Stimulated activated CD8-positive, alpha-beta memory T cell treated with anti-CD3 and anti-CD28 coated beads, Interleukin-4, amount 100 ng/mL, for 24 hours (primary cell): ENCODE measurements at regions not wholly inside any gene's neighbourhood (a gene's known extent, or its start where the extent isn't known, plus 50 kb on each side); places are given as distances from the start of the nearest gene placed in this dataset.
"Not testable (repeated sequence)": the region's sequence is repeated elsewhere in the genome, so short reads cannot be mapped to it uniquely, and the experiment has no call there.

Experiments used
- DNase-seq: peaks from one replicate; pipeline ENCODE4 v3.0.0-alpha.2; 2020; ENCODE audit warnings: low read depth

DNA sequence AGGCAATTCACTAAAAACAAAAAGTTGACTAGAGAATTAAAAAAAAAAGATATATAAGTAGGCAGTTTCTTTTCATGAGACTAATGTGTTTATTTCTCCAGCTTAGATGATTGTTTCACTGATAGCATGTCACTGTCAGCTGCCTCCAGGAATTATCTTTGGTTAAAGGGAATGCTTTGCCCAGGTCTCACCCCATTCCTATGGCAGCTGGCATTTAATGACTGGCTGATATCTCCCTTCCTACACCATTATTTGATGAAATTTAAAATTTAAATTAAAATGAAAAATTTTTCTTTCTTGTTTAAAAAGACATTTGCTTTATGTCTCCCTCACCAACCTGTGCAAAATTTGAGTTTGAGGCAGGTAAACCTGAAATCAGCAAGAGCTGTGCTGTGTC is 214.5 kb upstream of the PRSS1 start:
- DNase-seq, result no peak

DNA sequence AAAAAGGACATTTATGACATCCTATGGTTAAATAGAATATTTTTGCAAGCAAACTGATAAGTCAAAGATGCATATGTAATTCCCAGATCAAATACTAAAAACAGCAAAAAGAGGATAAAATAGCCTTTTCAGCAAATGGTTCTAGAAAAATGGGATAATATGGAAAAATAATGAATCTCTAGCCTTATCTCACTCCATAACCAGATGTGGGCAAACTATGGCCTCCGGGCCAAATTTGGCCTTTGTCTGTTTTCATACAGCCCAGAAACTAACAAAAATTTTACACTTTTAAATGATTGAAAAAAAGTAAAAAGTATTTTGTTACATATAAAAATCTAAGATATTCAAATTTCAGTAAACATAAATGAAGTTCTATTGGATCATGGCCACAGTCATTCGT is 215.4 kb upstream of the PRSS1 start:
- DNase-seq, result no peak

- DNase-seq, result no peak
Observed at GRCh38 chr7:142529591-142529990, 219.7 kb upstream of the PRSS1 start.

- no peak for DNase-seq
Observed at GRCh38 chr7:142528608-142529408, 220.5 kb upstream of the PRSS1 start.

DNA sequence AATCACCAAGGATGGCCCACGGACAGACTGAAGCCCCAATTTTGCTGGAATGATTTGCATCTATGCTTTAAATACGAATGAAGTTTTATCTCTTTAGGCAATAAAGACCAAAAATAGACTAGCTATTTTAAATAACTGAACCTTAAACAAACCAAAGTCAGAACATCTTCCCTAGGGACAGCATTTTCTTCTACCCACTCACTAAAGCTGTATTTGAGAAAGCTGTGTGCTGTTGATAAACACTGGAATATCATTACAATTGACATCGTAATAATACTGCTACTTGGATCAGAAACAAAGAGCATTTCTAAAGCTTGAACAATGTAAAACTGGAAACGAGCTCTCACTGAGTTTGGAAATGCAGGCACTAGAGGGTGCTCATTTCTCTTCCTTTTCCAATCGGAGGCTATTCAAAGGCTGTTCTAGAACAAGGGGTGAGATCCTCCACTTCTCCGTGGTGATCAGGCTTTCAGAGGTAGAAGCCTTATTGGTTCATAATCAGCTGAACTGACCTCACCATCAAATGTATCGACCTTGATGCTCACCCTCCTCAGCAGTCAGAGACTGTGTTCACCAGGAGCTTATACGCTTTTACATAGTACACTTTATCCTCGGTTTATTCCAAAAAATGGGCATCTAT is 225.3 kb upstream of the PRSS1 start:
- no peak for DNase-seq

- no peak for DNase-seq
Observed at GRCh38 chr7:142522735-142523134, 226.5 kb upstream of the PRSS1 start.

- DNase-seq, result not testable (repeated sequence)
Observed at GRCh38 chr7:142520885-142521284, 228.4 kb upstream of the PRSS1 start.

- not testable (repeated sequence) for DNase-seq
Observed at GRCh38 chr7:142520455-142520854, 228.8 kb upstream of the PRSS1 start.

GRCh38 chr7:142519079-142520078 is 229.9 kb upstream of the PRSS1 start:
- DNase-seq, result no peak

DNA sequence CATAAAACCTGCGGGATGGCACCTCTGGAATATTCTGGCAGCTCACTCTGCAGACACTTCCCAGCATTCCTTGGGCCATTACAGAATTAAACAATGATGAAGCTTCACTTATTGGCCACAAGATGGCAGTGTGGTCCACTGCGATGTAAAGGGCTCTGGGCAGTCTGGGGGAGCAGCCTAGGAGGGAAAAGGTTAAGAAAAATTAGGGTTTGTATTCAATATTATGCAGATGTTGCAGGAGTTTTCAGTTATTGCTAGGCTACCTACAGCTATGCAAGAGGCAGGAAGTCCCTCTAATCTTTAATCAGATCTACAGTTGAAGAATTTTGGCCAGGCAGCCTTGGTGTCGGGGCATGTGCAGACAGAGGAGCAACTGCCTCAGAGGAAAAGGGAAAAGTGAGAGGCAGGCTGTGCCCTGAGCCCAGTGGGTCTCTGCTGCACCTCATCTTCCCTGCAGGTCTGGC is 233.2 kb upstream of the PRSS1 start:
- no peak for DNase-seq

GRCh38 chr7:142514716-142515115 is 234.6 kb upstream of the PRSS1 start:
- not testable (repeated sequence) for DNase-seq

DNA sequence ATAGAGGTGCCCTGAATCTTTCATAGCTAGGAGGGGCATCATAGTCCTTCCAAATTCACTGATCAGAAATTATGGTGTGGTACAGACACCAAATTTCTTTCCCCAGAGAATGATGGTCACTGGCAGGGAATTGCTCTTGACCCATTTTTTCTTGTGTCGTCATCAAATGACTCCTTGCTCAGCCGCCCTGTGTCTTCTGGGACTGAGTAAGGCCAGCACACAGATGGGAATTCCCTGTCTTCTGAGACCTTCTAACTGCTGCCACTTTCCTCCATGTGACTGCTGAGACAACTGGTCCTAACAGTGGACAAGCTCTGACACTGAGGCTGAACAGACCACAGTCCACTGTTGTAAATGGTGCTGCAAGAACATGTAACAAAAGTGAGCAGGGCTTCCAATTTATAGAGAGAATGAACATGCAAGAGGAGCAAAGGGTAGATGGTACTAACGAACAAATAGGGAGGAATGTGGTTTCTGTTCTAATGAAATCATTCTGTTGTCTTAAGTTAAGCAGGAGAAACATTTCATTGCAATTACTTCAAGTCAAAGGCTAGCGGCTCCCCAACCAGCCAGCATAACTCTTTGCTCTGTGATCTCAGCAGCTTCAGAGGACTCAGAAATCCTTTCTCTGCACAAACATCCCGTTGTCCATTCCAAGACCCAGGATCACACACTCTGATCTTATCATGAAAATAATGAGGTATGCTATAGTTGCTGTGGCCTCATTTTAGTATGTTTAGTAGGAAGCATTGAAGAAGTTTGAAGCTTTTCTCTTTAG is 235.9 kb upstream of the PRSS1 start:
- DNase-seq, result no peak

- no peak for DNase-seq
Observed at GRCh38 chr7:142511801-142512200, 237.5 kb upstream of the PRSS1 start.

- no peak for DNase-seq
Observed at GRCh38 chr7:142511374-142511773, 237.9 kb upstream of the PRSS1 start.

DNA sequence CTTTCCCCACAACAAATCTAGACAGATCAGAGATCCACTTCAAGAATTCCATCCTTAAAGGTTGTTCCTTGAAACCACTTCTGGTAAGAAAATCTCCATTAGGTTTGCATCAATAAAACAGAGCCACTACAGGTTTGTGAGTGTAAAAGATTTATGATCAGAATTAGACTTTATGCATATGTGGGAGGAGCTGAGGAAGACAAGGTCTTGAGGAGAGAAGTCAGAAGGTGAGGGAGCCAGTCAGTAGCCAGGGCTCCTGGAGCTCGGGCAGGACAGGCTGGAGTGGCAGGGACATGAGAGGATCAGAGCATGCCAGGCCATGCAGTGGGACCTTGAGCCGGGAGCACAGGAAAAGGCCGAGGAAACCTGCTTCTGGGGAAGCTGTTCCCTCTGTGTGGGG is 240.0 kb upstream of the PRSS1 start:
- DNase-seq, result not testable (repeated sequence)

- no peak for DNase-seq
Observed at GRCh38 chr7:142508251-142508650, 241.0 kb upstream of the PRSS1 start.

DNA sequence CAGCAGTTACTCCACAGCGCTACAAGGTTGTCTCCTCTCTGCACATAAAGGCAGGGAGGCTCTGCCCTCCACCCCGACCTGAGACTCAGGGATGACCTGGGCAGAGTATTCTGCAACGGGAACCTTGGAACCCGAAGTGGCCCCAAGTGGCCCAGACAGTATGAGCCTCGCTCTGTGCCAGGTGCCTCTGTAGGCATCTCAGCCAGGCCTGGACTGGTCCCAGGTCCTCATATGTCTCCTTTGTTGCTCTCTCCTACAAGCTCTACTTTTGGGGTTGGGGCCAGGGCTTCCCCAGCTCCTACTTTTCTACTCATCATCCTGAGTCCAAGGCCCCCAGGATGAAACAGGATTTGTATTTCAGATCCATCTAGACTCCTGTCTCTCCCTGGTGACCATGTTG is 241.5 kb upstream of the PRSS1 start:
- no peak for DNase-seq

- DNase-seq, result not testable (repeated sequence)
Observed at GRCh38 chr7:142507066-142507465, 242.2 kb upstream of the PRSS1 start.

DNA sequence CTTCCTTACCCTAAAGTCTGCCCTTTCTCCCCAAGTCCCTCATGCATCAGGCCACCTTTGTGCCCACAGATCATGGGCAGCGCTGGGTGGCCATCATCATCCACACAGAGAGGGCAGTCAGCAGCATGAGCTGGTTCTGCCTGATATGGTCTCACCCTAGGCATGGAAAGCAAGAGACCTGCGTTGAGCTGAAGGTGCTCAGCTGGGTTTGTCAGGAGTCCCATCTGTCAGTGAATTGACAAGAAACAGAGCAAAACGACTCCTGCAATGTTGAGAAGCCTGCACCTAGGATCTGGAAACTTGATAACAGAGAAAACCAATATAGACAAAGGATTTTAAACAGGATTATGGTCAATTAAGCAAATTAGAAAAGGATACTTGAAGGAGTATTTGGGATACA is 242.7 kb upstream of the PRSS1 start:
- DNase-seq, result no peak

DNA sequence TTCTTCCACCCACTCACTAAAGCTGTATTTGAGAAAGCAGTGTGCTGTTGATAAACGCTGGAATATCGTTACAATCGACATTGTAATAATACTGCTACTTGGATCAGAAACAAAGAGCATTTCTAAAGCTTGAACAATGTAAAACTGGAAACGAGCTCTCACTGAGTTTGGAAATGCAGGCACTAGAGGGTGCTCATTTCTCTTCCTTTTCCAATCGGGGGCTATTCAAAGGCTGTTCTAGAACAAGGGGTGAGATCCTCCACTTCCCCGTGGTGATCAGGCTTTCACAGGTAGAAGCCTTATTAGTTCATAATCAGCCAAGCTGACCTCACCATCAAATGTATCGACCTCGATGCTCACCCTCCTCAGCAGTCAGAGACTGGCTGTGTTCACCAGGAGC is 245.3 kb upstream of the PRSS1 start:
- DNase-seq, result not testable (repeated sequence)

DNA sequence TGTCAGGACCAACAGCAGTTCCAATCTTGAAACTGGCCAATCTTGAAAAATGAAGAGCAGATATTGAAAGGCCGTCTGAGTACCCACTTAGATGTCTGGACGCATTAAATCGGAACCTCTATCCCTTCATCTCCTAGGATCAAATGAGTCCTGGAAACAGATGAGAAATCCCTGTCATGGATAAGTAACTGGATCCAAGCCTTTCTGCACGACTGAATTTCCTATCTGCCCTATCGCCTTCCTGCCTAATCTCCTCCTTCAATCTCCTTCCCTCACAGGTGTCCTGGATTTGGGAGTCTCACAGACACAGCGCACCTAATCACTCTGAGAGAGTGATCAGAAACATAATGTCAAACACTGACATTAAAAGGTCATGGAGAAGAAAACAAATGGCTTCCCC is 245.2 kb upstream of the PRSS58 start:
- no peak for DNase-seq

DNA sequence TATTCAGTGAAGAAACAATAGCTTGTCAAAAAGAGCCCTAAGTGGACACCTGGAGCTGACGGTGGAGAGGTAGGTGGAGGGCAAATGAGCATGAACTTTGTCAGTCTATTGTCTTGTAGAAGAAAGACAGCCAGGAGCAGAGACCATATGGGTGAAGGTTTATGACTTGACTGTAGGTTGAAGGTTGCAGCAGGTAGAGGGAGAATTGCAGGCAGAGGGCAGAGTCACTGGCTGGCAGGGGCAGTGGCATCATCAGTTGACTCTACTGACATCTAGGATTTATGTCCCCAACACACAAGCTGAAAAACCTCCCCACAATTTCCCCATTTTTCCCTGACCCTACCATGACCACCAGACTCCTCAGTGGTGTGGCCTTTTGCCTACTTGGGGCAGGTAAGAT is 243.6 kb upstream of the PRSS58 start:
- no peak for DNase-seq
